Aorta (tissue), 5 donors: ENCODE measurements at regions not wholly inside any gene's neighbourhood (a gene's known extent, or its start where the extent isn't known, plus 50 kb on each side); places are given as distances from the start of the nearest gene placed in this dataset.

ENCODE experiments used
- ATAC-seq: fragments of 200-7000 bp; cut with Tn5 transposase; one replicate; pipeline ENCODE4 v1.9.1; 2022; ENCODE audit warnings: moderate library complexity; ENCODE audit not compliant: low FRiP score
- DNase-seq, 2 donors: peaks; one replicate each; pipeline ENCODE4 v3.0.0-alpha.2; 2020
- H3K27ac ChIP-seq, 2 donors: one replicate each; pipeline ENCODE4 v1.5.1; 2013; ENCODE audit warnings: low read length in 2 of 2, mild to moderate bottlenecking in 2 of 2, moderate library complexity in 2 of 2, control low read depth in 1 of 2, inconsistent platforms in 1 of 2, low read depth in 1 of 2
- H3K27me3 ChIP-seq, 2 donors: one replicate each; pipeline ENCODE4 v1.6.1; 2013; ENCODE audit warnings: control low read depth in 1 of 2, low read length in 1 of 2, mild to moderate bottlenecking in 1 of 2, moderate library complexity in 1 of 2; ENCODE audit not compliant: insufficient read depth in 2 of 2, control insufficient read depth in 1 of 2
- H3K36me3 ChIP-seq, 2 donors: one replicate each; pipeline ENCODE4 v1.6.1; 2013; ENCODE audit warnings: control low read depth in 1 of 2, low read length in 1 of 2, mild to moderate bottlenecking in 1 of 2; ENCODE audit not compliant: insufficient read depth in 2 of 2, control insufficient read depth in 1 of 2
- H3K4me1 ChIP-seq, 2 donors: one replicate each; pipeline ENCODE4 v1.6.1; 2013; ENCODE audit warnings: low read length in 2 of 2, control low read depth in 1 of 2, mild to moderate bottlenecking in 1 of 2, moderate library complexity in 1 of 2; ENCODE audit not compliant: insufficient read depth in 2 of 2, control insufficient read depth in 1 of 2
- H3K4me3 ChIP-seq, 2 donors: one replicate each; pipeline ENCODE4 v1.5.1; 2013; ENCODE audit warnings: low read length in 2 of 2, control low read depth in 1 of 2, mild to moderate bottlenecking in 1 of 2
- H3K9me3 ChIP-seq: one replicate; pipeline ENCODE4 v1.6.1; 2013; ENCODE audit warnings: mild to moderate bottlenecking, low read length; ENCODE audit not compliant: control insufficient read depth
- WGBS, 2 donors: extraction: QIAGEN DNeasy Blood & Tissue Kit; methylation state at CpG; one replicate each; pipeline ENCODE4 v1.1.7; 2013; 5-methylcytosine and 5-hydroxymethylcytosine counted together
- intact Hi-C, 2 donors: fragments of 100-400 bp; cut with DNase I; formaldehyde crosslinking; loops; one replicate each; pipeline versions ENCODE4 v1.14.2 to v1.15.0; 2022
- donor health status: healthy with polysubstance abuse.
- donor health status: Bipolar disorder and iron deficiency.
- donor health status: DM: no; HTN: no; CAD: no.
- donor health status: DM: no; HTN: no; CAD: no.
- donor health status: DM: yes; HTN: yes; CAD: no.

DNA sequence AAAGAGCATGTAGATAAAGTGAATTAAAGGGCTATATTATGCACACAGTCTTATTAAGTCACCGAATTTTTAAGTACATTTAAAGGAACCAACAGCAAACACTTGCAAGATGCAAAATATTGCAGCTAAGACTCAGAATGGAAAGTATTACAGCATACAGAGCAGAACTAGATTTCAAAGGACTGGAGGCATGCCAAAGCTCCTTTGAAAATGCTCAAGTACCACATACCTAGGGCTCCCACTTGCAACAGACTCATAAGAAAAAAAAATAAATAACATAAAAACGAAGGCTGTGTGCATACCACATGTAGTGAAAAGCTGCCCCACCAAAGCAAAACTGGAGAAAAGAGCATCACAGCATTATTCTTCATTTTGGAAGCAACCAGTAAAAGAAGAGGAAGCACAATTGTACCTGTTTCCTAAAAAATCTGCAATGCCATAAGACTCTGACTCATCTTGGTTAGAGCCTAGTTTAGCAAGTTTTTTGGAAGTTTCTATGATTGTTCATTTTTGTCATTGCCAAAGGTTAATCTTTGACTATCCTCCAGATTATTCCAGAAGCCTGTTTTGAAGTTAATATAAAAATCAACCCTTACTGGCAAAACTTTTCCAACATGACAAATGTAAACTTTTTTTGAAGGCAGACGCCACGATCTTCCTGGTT lies 306.0 kb upstream of the COL3A1 start:
- intact Hi-C loops, result no loop called here
- DNase-seq (no peak), ATAC-seq (no peak)
- Histone ChIP-seq H3K36me3 (no peaks in the 10 kb centered on the region), H3K9me3 (no peaks in the 10 kb centered on the region), H3K4me3 (no peak overlapping the region), H3K27me3 (no peaks in the 10 kb centered on the region), H3K4me1 (no peaks in the 10 kb centered on the region), H3K27ac (no peak overlapping the region)
- 40 to 43% methylated on average over 4 of the region's 4 CpGs for WGBS, 2 donors

DNA sequence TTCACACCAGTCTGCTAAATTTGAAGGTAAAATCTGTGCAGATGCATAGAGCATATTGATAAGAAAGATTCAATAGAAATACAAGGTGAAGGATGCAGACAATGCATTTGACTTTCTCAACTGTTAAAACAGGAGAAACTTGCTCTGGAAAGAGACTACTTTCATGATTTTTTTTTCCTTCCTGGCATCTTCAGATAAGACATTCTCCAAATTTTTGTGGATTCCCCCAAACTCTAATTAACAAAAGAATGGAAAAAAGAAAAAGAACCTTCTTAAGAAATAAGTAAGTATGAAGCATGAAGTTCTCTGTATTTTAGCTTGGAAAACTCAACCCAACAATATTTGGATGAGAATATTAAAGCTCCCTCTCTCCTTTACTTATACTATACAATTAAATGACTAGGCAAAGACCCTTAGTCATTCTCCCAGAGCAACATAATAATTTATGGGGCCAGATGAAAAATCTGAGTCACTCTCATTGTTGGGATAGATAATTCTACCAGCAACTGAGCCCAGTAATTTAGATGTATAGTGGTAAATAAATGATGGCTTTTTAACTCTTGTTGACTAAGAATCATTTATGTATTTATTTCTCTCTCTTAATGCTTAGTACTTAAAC lies 298.7 kb upstream of the COL3A1 start:
- ATAC-seq (no peak), DNase-seq (no peak)
- Histone ChIP-seq H3K4me1 (no peaks in the 10 kb centered on the region), H3K36me3 (no peaks in the 10 kb centered on the region), H3K4me3 (no peak overlapping the region), H3K27ac (no peak overlapping the region), H3K27me3 (no peaks in the 10 kb centered on the region), H3K9me3 (no peaks in the 10 kb centered on the region)
- intact Hi-C loops, result no loop called here

DNA sequence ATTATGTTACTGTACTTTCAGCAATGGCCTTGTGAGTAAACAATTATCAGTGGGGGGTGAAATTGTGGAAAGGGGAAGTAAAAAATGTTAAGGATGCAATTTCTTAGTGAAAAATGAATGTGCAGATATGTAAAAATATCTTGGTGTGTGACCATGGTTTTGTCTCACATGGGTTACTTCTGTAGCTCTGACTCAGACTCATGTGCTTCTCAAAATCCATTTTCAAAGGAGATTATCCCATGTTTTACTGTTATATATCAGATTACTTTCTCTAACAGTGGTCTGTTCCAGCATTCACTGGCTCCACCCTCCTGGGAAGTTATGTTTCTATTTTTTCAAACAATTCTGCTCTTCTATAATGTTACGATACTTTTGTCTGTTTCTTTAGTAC lies 298.2 kb upstream of the COL3A1 start:
- H3K27ac ChIP-seq, result no peak overlapping the region
- 100% methylated on average over 1 of the region's 1 CpG for WGBS, 2 donors
- no peaks in the 10 kb centered on the region for H3K4me1 ChIP-seq
- DNase-seq (no peak), ATAC-seq (peak; percentile 33)
- no peaks in the 10 kb centered on the region for H3K27me3 ChIP-seq
- intact Hi-C loops, result no loop called here
- no peak overlapping the region for H3K4me3 ChIP-seq
- H3K36me3 ChIP-seq, result no peaks in the 10 kb centered on the region
- no peaks in the 10 kb centered on the region for H3K9me3 ChIP-seq

DNA sequence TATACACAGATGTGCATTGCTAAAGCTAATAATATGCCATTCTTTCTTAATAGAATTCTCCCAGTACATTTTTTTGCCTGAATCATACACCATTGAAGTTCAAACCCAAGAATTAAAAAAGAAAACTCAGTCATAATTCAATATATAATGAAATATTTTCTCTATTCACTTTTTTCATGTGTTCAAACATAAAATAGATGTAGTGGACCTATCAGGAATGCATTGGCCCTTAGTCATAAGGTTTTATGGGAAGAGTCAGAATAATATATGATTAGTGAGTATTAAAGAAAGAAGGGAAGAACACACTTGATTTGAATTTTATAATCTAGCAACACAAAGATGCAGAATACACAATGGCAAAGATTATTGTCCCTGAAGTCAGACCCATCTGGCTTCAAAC lies 297.0 kb upstream of the COL3A1 start:
- ATAC-seq (no peak), DNase-seq (no peak)
- Histone ChIP-seq H3K4me1 (no peaks in the 10 kb centered on the region), H3K27me3 (no peaks in the 10 kb centered on the region), H3K9me3 (no peaks in the 10 kb centered on the region), H3K36me3 (no peaks in the 10 kb centered on the region), H3K27ac (no peak overlapping the region), H3K4me3 (no peak overlapping the region)
- intact Hi-C loops, result no loop called here

DNA sequence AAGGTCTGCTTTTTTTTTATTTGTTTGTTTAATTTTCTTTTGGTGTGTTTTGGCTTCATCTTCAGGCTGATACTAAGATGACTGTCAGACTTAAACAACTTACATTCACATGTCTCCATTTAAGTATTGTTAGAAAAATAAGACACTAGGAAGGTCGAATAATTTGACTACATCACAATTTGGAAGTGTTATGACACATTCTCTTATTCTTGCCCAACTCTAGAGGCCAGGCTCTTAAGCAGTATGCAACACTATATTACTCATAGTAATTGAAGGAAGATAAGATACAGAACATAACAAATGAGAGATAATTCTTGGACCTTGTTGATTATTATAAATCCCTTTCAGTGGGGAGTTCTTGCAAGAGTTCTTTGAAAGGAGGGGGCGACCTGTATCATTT lies 295.3 kb upstream of the COL3A1 start:
- no peaks in the 10 kb centered on the region for H3K4me1 ChIP-seq
- intact Hi-C loops, result no loop called here
- no peaks in the 10 kb centered on the region for H3K36me3 ChIP-seq
- 60% methylated on average over 2 of the region's 2 CpGs for WGBS, 2 donors
- no peak for ATAC-seq
- no peak for DNase-seq
- H3K4me3 ChIP-seq, result no peak overlapping the region
- no peaks in the 10 kb centered on the region for H3K27me3 ChIP-seq
- no peaks in the 10 kb centered on the region for H3K9me3 ChIP-seq
- H3K27ac ChIP-seq, result no peak overlapping the region

DNA sequence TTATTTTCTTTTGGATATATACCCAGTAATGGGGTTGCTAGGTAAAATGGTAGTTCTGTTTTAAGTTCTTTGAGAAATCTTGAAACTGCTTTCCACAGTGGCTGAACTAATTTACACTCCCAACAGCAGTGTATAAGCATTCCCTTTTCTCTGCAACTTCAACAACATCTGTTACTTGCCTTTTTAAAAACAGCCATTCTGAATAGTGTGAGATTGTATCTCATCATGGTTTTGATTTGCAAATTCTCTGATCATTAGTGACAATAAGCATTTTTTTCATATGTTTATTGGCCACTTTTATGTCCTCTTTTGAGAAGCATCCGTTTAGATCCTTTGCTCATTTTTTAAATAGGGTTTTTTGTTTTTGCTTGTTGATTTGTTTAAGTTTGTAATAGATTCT lies 291.3 kb upstream of the COL3A1 start:
- Histone ChIP-seq H3K36me3 (no peaks in the 10 kb centered on the region), H3K27me3 (no peaks in the 10 kb centered on the region), H3K4me1 (no peaks in the 10 kb centered on the region), H3K27ac (no peak overlapping the region), H3K4me3 (no peak overlapping the region), H3K9me3 (no peaks in the 10 kb centered on the region)
- 71 to 73% methylated on average over 1 of the region's 1 CpG for WGBS, 2 donors
- no peak for ATAC-seq
- intact Hi-C loops, result no loop called here
- no peak for DNase-seq

DNA sequence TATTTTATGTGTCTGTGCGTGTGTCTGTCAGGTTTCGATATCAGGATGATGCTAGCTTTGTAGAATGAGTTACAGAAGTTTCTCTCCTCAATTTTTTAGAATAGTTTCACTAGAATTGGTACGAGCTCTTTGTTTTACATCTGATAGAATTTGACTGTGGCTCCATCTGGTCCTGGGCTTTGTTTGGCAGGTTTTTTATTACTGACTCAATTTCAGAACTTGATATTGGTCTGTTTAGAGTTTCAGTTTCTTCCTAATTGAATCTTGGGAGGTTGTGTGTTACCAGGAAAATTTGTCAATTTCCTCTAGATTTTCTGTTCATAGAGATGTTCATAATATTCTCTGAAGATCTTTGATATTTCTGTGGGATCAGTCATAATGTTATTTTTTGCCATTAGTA lies 289.4 kb upstream of the COL3A1 start:
- Histone ChIP-seq H3K9me3 (no peaks in the 10 kb centered on the region), H3K4me3 (no peak overlapping the region), H3K27me3 (no peaks in the 10 kb centered on the region), H3K4me1 (no peaks in the 10 kb centered on the region), H3K27ac (no peak overlapping the region), H3K36me3 (no peaks in the 10 kb centered on the region)
- DNase-seq, result no peak
- no peak for ATAC-seq
- intact Hi-C loops, result no loop called here
- 80 to 84% methylated on average over 3 of the region's 3 CpGs for WGBS, 2 donors

DNA sequence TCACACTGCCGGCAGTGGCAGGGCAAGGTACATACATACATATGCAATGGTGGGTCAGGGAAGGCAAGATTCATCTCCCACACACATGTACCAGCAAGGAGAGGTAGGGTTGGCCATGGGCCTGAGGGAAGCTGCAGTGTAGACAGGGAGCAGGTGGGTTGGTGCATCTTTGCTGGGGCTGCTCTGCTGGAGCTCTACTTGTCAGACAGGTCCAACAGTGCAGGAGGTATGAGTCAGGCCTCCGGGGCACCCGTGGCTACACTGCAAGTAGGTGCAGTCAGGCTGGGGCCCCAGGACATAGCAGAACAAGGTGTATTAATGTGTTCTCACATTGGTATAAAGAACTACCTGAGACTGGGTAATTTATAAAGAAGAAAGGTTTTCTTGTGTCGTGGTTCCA lies 281.1 kb upstream of the COL3A1 start:
- intact Hi-C loops, result no loop called here
- WGBS, 2 donors, result 91 to 95% methylated on average over 4 of the region's 4 CpGs

DNA sequence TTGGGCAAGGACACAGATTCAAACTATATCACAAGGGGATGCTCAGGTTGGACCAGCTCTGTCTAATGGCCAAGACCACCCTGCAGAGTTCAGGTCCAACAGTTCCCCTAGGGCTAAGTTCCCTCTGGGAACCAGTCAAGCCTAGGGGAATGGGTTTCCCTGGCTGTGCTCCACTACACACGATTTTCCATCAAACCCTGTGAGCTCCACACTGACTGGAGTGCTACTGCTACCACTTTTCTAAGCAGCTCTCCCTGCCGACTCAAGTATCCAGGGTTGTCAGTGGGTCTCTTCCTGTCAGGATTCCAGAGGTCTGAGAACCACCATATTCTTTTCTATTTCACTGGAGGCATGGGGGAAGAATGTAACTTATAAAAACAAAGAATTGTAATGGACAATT lies 280.4 kb upstream of the COL3A1 start:
- Histone ChIP-seq H3K27ac (no peak overlapping the region), H3K36me3 (no peaks in the 10 kb centered on the region), H3K9me3 (no peaks in the 10 kb centered on the region), H3K27me3 (no peaks in the 10 kb centered on the region), H3K4me1 (no peaks in the 10 kb centered on the region), H3K4me3 (no peak overlapping the region)
- ATAC-seq (no peak), DNase-seq (no peak)
- 77 to 87% methylated on average over 2 of the region's 2 CpGs for WGBS, 2 donors
- intact Hi-C loops, result no loop called here

More for the DNA sequence above, 281.1 kb upstream of the COL3A1 start:
- no peak overlapping the region for H3K4me3 ChIP-seq
- H3K27ac ChIP-seq, result no peak overlapping the region
- ATAC-seq (no peak), DNase-seq (no peak)
- H3K4me1 ChIP-seq, result no peaks in the 10 kb centered on the region
- no peaks in the 10 kb centered on the region for H3K9me3 ChIP-seq
- H3K36me3 ChIP-seq, result no peaks in the 10 kb centered on the region
- no peaks in the 10 kb centered on the region for H3K27me3 ChIP-seq
